H9 (cell line): ENCODE measurements at regions not wholly inside any gene's neighbourhood (a gene's known extent, or its start where the extent isn't known, plus 50 kb on each side); places are given as distances from the start of the nearest gene placed in this dataset.
"Not testable (repeated sequence)": the region's sequence is repeated elsewhere in the genome, so short reads cannot be mapped to it uniquely, and the experiment has no call there.

Experiments used
- DNase-seq: peaks from one replicate; pipeline ENCODE4 v3.0.0-alpha.2; 2017
- H2AFZ ChIP-seq: one replicate; pipeline ENCODE4 v1.6.1; 2013; ENCODE audit warnings: mild to moderate bottlenecking, low read length, control low read depth, moderate library complexity
- H2AK5ac ChIP-seq: 2 replicates; pipeline ENCODE4 v1.6.1; 2013; ENCODE audit warnings: low read length, control low read depth, mixed read lengths; ENCODE audit not compliant: insufficient read length
- H2BK120ac ChIP-seq: one replicate; pipeline ENCODE4 v1.6.1; 2013; ENCODE audit warnings: low read depth, mild to moderate bottlenecking, low read length, control low read depth, inconsistent platforms; ENCODE audit not compliant: poor library complexity, severe bottlenecking
- H2BK12ac ChIP-seq: 2 replicates; pipeline ENCODE4 v1.6.1; 2013; ENCODE audit warnings: low read length, control low read depth, mixed read lengths, low read depth; ENCODE audit not compliant: insufficient read length
- H2BK15ac ChIP-seq: 2 replicates; pipeline ENCODE4 v1.6.1; 2013; ENCODE audit warnings: low read depth, low read length, control low read depth
- H2BK20ac ChIP-seq: one replicate; pipeline ENCODE4 v1.6.1; 2013; ENCODE audit warnings: low read depth, mild to moderate bottlenecking, low read length, control low read depth, inconsistent platforms; ENCODE audit not compliant: poor library complexity, severe bottlenecking
- H2BK5ac ChIP-seq: 2 replicates; pipeline ENCODE4 v1.6.1; 2013; ENCODE audit warnings: low read length, control low read depth, mixed read lengths; ENCODE audit not compliant: insufficient read length
- H3K14ac ChIP-seq: 2 replicates; pipeline ENCODE4 v1.6.1; 2013; ENCODE audit warnings: low read length, control low read depth; ENCODE audit not compliant: insufficient read depth
- H3K18ac ChIP-seq: 2 replicates; pipeline ENCODE4 v1.6.1; 2013; ENCODE audit warnings: low read depth, mild to moderate bottlenecking, mixed read lengths, low read length, control low read depth; ENCODE audit not compliant: insufficient read length
- H3K23ac ChIP-seq: 2 replicates; pipeline ENCODE4 v1.6.1; 2013; ENCODE audit warnings: low read length, control low read depth, mixed read lengths, low read depth; ENCODE audit not compliant: insufficient read length
- H3K23me2 ChIP-seq: 2 replicates; pipeline ENCODE4 v1.6.1; 2013; ENCODE audit warnings: low read depth, mild to moderate bottlenecking, mixed read lengths, low read length, control low read depth; ENCODE audit not compliant: insufficient read length, poor library complexity, severe bottlenecking
- H3K27ac ChIP-seq: 2 replicates; pipeline ENCODE4 v1.5.1; 2013; ENCODE audit warnings: low read length, control low read depth, mixed read lengths, low read depth; ENCODE audit not compliant: insufficient read length
- H3K27me3 ChIP-seq: 2 replicates; pipeline ENCODE4 v1.6.1; 2013; ENCODE audit warnings: low read length, control low read depth, inconsistent platforms; ENCODE audit not compliant: insufficient read depth
- H3K4ac ChIP-seq: 2 replicates; pipeline ENCODE4 v1.6.1; 2013; ENCODE audit warnings: low read depth, mild to moderate bottlenecking, control low read depth, inconsistent platforms, low read length, moderate library complexity
- H3K4me1 ChIP-seq: 2 replicates; pipeline ENCODE4 v1.6.1; 2013; ENCODE audit warnings: low read length, control low read depth, inconsistent platforms; ENCODE audit not compliant: insufficient read depth
- H3K4me2 ChIP-seq: 2 replicates; pipeline ENCODE4 v1.6.1; 2013; ENCODE audit warnings: low read length, control low read depth, mixed read lengths; ENCODE audit not compliant: insufficient read length, insufficient read depth
- H3K56ac ChIP-seq: 2 replicates; pipeline ENCODE4 v1.6.1; 2013; ENCODE audit warnings: low read depth, mild to moderate bottlenecking, mixed read lengths, low read length, control low read depth; ENCODE audit not compliant: insufficient read length
- H3K79me1 ChIP-seq: 2 replicates; pipeline ENCODE4 v1.6.1; 2013; ENCODE audit warnings: low read depth, mild to moderate bottlenecking, moderate library complexity, low read length, control low read depth, inconsistent platforms; ENCODE audit not compliant: insufficient read depth, poor library complexity, severe bottlenecking
- H3K79me2 ChIP-seq: 2 replicates; pipeline ENCODE4 v1.6.1; 2013; ENCODE audit warnings: low read length, control low read depth, inconsistent platforms; ENCODE audit not compliant: insufficient read depth
- H3K9ac ChIP-seq: 2 replicates; pipeline ENCODE4 v1.6.1; 2013; ENCODE audit warnings: low read length, control low read depth, mixed read lengths; ENCODE audit not compliant: insufficient read length; ENCODE audit errors: extremely low read depth
- H3K9me3 ChIP-seq: one replicate; pipeline ENCODE4 v1.6.1; 2013; ENCODE audit warnings: low read depth, low read length, inconsistent platforms; ENCODE audit not compliant: control insufficient read depth
- H3T11ph ChIP-seq: one replicate; pipeline ENCODE4 v1.6.1; 2013; ENCODE audit warnings: mild to moderate bottlenecking, low read length, control low read depth, inconsistent platforms
- H4K20me1 ChIP-seq: one replicate; pipeline ENCODE4 v1.6.1; 2013; ENCODE audit not compliant: control insufficient read depth, insufficient read length, insufficient read depth
- H4K5ac ChIP-seq: 2 replicates; pipeline ENCODE4 v1.6.1; 2013; ENCODE audit warnings: low read depth, mild to moderate bottlenecking, mixed read lengths, low read length, control low read depth; ENCODE audit not compliant: insufficient read length
- H4K8ac ChIP-seq: replicated peaks from 2 replicates; pipeline ENCODE4 v1.6.1; 2013; ENCODE audit warnings: low read length, control low read depth, mixed read lengths, low read depth; ENCODE audit not compliant: insufficient read length
- H4K91ac ChIP-seq: 2 replicates; pipeline ENCODE4 v1.6.1; 2013; ENCODE audit warnings: low read depth, mild to moderate bottlenecking, moderate library complexity, mixed read lengths, low read length, control low read depth; ENCODE audit not compliant: insufficient read length
- H3K27ac Mint-ChIP-seq, 3 experiments: 2 replicates in 2 of 3; 3 replicates in 1 of 3; pipeline ENCODE4 v1.8.0; 2020 to 2021; ENCODE audit warnings: mixed read lengths in 3 of 3, mild to moderate bottlenecking in 1 of 3, moderate library complexity in 1 of 3
- H3K27me3 Mint-ChIP-seq: 2 replicates; pipeline ENCODE4 v1.8.0; 2021; ENCODE audit warnings: low read depth, mild to moderate bottlenecking, moderate library complexity, mixed read lengths
- H3K36me3 Mint-ChIP-seq, 3 experiments: 2 replicates in 2 of 3; 3 replicates in 1 of 3; pipeline ENCODE4 v1.8.0; 2020 to 2021; ENCODE audit warnings: low read depth in 3 of 3, mixed read lengths in 3 of 3; ENCODE audit not compliant: insufficient read depth in 1 of 3
- H3K4me1 Mint-ChIP-seq, 2 experiments: 2 replicates each; pipeline ENCODE4 v1.8.0; 2020; ENCODE audit warnings: mixed read lengths in 2 of 2
- H3K4me3 Mint-ChIP-seq, 2 experiments: 2 replicates in 1 of 2; 3 replicates in 1 of 2; pipeline ENCODE4 v1.8.0; 2020 to 2021; ENCODE audit warnings: mild to moderate bottlenecking in 2 of 2, mixed read lengths in 2 of 2, moderate library complexity in 1 of 2
- H3K9me3 Mint-ChIP-seq, 2 experiments: 2 replicates in 1 of 2; 3 replicates in 1 of 2; pipeline ENCODE4 v1.8.0; 2020; ENCODE audit warnings: mild to moderate bottlenecking in 2 of 2, mixed read lengths in 2 of 2, moderate library complexity in 1 of 2
- WGBS: extraction: QIAGEN DNeasy Blood & Tissue Kit; methylation state at CpG from one replicate; pipeline ENCODE4 v1.1.7; 2013; ENCODE audit warnings: missing lambda C conversion rate, low lambda C conversion rate, mixed read lengths; ENCODE audit not compliant: insufficient read length; ENCODE audit errors: extremely low coverage; 5-methylcytosine and 5-hydroxymethylcytosine counted together

DNA sequence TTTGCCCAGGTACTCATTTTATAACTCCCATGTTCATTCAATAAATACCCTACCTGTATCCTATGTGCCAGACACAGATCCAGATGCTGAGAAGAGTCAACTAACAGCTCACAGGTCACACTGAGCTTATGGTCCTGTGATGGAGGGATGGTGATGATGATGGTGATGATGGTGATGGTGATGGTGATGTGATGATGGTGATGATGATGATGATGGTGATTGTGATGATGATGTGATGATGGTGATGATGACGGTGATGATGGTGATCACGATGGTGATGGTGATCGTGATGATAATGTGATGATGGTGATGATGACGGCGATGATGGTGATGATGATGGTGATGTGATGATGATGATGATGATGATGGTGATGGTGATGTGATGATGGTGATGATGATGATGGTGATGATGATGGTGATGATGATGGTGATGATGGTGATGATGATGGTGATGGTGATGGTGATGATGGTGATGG, 315.6 kb upstream of the SFSWAP start:
- H3K4me1 ChIP-seq, H4K91ac ChIP-seq, H2AK5ac ChIP-seq, H2BK120ac ChIP-seq, H3K27ac ChIP-seq, H3K23me2 ChIP-seq, H3K14ac ChIP-seq, H2BK20ac ChIP-seq, H2BK5ac ChIP-seq, H3K4me2 ChIP-seq, H3K27me3 ChIP-seq, H3K4me3 Mint-ChIP-seq, H3K27ac Mint-ChIP-seq, H4K20me1 ChIP-seq, H2BK15ac ChIP-seq, H2AFZ ChIP-seq, H4K8ac ChIP-seq, H3K4ac ChIP-seq, H3K4me1 Mint-ChIP-seq, DNase-seq, H3K79me1 ChIP-seq, H3K56ac ChIP-seq, H4K5ac ChIP-seq, H3K9ac ChIP-seq, H3K79me2 ChIP-seq, H2BK12ac ChIP-seq, H3K18ac ChIP-seq, H3T11ph ChIP-seq, H3K23ac ChIP-seq: not testable (repeated sequence)
- H3K9me3 ChIP-seq = peaks cover 15% of the 10 kb centered on the region
- Mint-ChIP-seq H3K9me3 (peaks cover 22 to 34% of the 10 kb centered on the region in 2 experiments), H3K36me3 (peaks cover 8 to 14% (median 12%) of the 10 kb centered on the region in 3 experiments), H3K27me3 (peaks cover 12% of the 10 kb centered on the region)
- WGBS = 100% methylated on average over 5 of the region's 5 CpGs
